Activated CD4-positive, alpha-beta T cell treated with anti-CD3 and anti-CD28 coated beads, Interleukin-2, Interleukin-6, amounts not matched to agents 100 ng/mL and 50 ng/mL, durations not matched to agents 16 hours and 8 hours (primary cell): ENCODE measurements at regions not wholly inside any gene's neighbourhood (a gene's known extent, or its start where the extent isn't known, plus 50 kb on each side); places are given as distances from the start of the nearest gene placed in this dataset.
"Not testable (repeated sequence)": the region's sequence is repeated elsewhere in the genome, so short reads cannot be mapped to it uniquely, and the experiment has no call there.

Experiments
- DNase-seq: peaks from one replicate; pipeline ENCODE4 v3.0.0-alpha.2; 2020

DNA sequence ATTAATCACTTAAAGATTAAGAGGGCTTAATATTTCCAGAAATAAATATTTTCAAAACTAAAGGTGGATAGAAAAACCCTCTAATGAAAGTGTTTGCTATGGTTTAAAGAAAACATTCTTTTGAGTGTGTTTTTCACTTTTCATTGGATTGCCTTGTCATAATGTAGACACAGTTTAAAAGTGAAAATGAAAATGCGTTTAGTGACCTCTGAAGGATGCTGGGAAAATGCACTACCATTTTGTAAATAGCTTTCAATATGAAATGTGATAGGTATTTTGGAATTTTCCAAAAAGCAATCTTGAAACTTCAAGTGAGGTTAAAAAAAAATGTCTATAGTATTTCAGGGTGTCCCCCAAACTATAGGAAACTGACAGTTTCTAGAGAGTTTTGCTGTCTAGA lies 642.2 kb downstream of the C4orf33 start:
- DNase-seq: no peak

GRCh38 chr4:129747756-129748155 lies 651.8 kb downstream of the C4orf33 start:
- no peak for DNase-seq

GRCh38 chr4:129748991-129749390 lies 653.0 kb downstream of the C4orf33 start:
- DNase-seq: no peak

GRCh38 chr4:129751646-129752045 lies 655.7 kb downstream of the C4orf33 start:
- no peak for DNase-seq

- no peak for DNase-seq
These were observed 687.6 kb downstream of the C4orf33 start for GRCh38 chr4:129783596-129783995.

DNA sequence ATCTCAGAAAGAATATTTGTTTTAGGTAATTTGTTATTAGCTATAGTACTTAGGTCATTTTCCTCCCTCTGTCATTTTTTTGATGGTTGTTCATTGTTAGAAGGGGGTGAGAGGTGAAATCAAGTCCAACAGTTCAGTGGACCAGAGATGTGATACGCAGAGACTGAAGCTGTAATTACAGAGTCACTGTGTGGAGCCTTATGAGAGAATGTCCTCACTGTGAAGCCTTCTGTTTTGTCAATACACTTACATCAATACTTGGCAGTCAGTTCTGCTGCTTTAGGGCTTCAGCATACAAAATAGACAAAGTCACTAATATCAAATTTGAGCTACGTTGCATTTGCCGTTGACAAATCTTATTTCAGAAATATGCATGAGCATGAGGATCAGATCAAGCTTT lies 692.5 kb downstream of the C4orf33 start:
- DNase-seq: no peak

DNA sequence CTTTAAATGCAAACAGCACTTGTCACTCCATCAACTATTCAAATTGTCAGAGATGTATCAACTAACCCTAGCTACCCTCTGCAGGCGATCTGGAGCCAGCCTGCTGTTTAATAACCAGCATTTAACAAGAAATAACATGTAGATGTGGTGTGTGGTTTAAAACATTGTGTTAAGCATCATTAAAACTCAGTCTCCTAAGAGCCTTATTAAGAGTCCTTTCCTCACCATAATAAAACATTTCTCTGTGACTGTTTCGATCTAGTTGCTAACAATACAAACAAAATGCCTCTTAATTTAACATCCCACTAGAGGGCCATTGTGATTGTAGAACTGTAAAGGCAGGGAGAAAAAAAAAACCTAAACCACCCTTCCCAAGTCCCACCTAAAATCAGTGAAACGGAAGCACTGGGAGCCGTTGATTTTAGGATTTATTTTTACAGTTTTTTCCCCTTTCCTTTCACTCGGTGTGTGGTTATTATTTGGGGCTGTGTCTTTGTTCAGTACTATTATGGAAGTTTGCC lies 708.6 kb downstream of the C4orf33 start:
- no peak for DNase-seq

GRCh38 chr4:129806986-129807385 lies 711.0 kb downstream of the C4orf33 start:
- DNase-seq: no peak

GRCh38 chr4:129808242-129808641 lies 712.3 kb downstream of the C4orf33 start:
- no peak for DNase-seq

GRCh38 chr4:129821073-129821472 lies 725.1 kb downstream of the C4orf33 start:
- no peak for DNase-seq

- no peak for DNase-seq
These were observed 726.0 kb downstream of the C4orf33 start for GRCh38 chr4:129821963-129822362.

- DNase-seq: no peak
These were observed 726.7 kb downstream of the C4orf33 start for GRCh38 chr4:129822701-129823100.

- no peak for DNase-seq
These were observed 727.2 kb downstream of the C4orf33 start for GRCh38 chr4:129823105-129823504.

GRCh38 chr4:129829373-129829772 lies 733.4 kb downstream of the C4orf33 start:
- DNase-seq: no peak

GRCh38 chr4:129839687-129840086 lies 743.7 kb downstream of the C4orf33 start:
- DNase-seq: no peak

DNA sequence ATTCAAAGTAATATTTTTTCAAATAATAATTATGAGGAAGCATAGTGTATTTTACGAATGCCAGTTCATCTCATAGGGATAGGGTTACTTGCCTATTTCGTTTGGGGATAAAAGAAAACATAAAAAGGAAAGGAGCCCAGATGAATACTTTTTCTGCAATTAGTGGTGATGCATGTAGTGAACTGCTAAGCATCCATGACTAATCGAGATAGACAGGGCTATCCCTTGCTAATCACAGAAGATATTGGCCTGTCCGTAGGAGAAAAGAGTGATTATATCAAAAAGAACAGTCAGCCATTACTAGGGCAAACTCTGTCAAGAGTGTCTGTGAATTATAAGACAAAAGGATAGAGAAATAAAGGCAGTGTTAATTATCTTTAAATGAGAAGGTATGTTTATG lies 746.1 kb downstream of the C4orf33 start:
- no peak for DNase-seq

DNA sequence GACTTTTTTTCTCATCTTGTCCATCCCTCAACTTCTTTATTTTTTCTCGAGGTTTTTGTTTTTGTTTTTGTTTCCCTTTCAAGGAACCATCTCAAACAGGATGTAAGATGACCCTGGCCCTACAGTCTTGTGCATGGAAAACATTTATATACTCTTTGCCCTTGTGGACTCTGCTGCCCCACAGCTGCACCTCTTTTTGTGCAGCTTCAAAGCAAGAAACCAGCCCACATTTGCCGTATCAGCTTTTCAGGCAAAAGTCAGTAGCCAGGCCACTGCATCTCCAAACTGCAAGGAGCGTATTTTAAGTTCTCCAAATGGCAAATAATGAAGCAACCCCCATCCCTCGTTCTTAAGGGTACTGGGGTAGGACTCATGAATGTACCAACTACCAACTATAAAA lies 756.5 kb downstream of the C4orf33 start:
- no peak for DNase-seq

DNA sequence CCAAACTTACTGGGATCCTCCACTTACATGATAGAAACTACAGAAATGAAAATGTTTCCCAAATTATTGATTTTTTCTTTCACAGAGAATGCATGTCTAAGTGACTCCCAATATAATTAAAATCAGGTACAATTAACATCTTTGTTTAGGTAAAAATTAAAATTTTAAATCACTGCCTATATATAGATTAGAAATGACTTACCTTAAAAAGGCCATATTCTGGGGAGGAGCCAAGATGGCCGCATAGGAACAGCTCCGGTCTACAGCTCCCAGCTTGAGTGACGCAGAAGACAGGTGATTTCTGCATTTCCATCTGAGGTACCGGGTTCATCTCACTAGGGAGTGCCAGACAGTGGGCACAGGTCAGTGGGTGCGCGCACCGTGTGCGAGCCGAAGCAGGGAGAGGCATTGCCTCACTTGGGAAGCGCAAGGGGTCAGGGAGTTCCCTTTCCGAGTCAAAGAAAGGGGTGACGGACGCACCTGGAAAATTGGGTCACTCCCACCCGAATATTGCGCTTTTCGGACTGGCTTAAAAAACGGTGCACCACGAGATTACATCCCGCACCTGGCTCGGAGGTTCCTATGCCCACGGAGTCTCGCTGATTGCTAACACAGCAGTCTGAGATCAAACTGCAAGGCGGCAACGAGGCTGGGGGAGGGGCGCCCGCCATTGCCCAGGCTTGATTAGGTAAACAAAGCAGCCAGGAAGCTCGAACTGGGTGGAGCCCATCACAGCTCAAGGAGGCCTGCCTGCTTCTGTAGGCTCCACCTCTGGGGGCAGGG lies 757.9 kb downstream of the C4orf33 start:
- not testable (repeated sequence) for DNase-seq

- DNase-seq: no peak
These were observed 766.5 kb downstream of the C4orf33 start for GRCh38 chr4:129862461-129862860.

- no peak for DNase-seq
These were observed 767.3 kb downstream of the C4orf33 start for GRCh38 chr4:129863206-129863605.

GRCh38 chr4:129883996-129884395 lies 788.0 kb downstream of the C4orf33 start:
- no peak for DNase-seq

DNA sequence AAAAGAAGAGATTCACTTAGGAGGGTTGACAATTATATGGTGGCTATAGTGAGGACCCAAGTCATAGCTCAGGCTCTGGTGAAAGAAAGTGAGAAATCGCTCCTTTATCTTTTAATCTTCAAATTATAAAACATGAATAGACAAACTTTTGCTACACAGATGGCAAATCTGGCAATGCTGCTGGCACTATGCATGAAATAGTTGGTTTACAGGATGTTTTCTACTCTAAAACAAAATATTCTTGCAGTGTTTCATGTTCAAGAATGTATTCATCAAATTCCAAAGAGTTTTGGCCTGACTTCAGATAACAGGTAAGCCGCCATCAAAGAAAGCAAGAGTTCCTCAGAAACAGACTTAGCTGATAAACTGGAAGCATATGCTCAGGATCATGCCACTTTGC lies 801.2 kb downstream of the C4orf33 start:
- DNase-seq: no peak

- no peak for DNase-seq
These were observed 803.9 kb downstream of the C4orf33 start for GRCh38 chr4:129899849-129900248.

GRCh38 chr4:129900430-129900953 lies 804.5 kb downstream of the C4orf33 start:
- no peak for DNase-seq

DNA sequence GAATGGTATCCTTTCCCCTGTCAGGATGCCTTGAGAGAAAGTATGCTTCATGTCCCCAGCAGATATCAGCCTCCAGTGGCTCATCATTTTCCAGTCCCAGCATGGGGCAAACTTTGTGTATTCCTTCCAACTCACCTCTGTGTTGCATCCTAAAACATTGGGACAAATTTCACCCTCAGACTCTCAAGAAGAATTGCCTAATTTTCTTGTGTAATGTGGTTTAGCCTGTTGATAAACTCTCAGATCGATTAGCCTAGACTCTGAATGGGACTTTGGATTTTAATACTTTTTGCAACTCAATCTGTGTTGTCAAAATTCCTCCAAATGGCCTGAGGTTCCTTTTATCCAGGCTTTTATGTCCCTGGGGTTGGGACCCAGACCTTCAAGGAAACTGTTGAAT lies 805.3 kb downstream of the C4orf33 start:
- no peak for DNase-seq
